ENCODE measurements at regions not wholly inside any gene's neighbourhood (a gene's known extent, or its start where the extent isn't known, plus 50 kb on each side); places are given as distances from the start of the nearest gene placed in this dataset.

DNA sequence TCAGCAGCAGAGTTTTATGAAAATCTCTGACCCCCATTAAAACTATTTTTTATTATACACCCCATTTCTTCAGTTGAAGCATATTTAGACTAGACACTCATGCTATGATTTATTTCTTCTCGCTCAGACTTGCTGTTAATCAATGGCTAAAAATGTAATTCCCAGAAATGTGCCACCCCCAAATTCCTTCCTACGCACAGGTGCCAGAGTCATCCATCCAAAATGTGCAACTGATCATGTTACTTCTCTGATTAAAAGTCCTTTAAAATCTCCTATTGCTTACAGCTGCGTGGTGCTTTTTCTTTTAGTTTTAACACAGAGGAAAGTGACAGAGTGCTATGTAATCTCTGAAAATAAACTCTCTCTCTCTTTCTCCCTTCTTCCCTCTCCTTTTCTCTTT lies 954.4 kb downstream of the NCAM2 start:
- Histone ChIP-seq H3K9me3 (ENCODE audit: control insufficient read depth, low read length) (no peaks in the 10 kb centered on the region), H3K27me3 (replicated peaks; ENCODE audit: control insufficient read depth, insufficient read depth, low read length) (no peaks in the 10 kb centered on the region), H3K4me1 (ENCODE audit: control insufficient read depth, insufficient read depth, low read length) (no peaks in the 10 kb centered on the region), H3K4me3 (ENCODE audit: low read length) (no peak overlapping the region), H3K36me3 (ENCODE audit: control insufficient read depth, insufficient read depth, low read length, severe bottlenecking) (no peaks in the 10 kb centered on the region), H3K9ac (ENCODE audit: low read length) (no peak overlapping the region)
- no peak for DNase-seq (ENCODE audit: low read depth)

DNA sequence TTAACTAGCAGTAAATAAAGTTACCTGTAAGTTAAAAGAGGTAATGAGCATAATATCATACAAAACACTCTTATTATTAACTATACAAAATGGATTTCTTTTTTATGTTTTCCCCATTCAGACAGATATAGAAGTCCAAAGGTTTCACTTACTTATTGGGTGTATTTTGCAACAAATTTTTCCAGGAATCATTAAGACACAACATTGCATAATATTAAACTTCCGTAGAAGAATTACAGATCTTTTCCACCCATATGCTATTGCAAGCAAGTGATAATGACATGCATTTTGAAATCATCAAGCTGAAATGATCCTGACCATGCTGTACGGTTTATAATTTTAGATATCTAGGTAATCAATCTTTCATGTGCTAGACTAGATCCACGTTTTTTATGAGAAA lies 957.0 kb downstream of the NCAM2 start:
- Histone ChIP-seq H3K36me3 (ENCODE audit: control insufficient read depth, insufficient read depth, low read length, severe bottlenecking) (no peaks in the 10 kb centered on the region), H3K4me1 (ENCODE audit: control insufficient read depth, insufficient read depth, low read length) (no peaks in the 10 kb centered on the region), H3K9ac (ENCODE audit: low read length) (no peak overlapping the region), H3K9me3 (ENCODE audit: control insufficient read depth, low read length) (no peaks in the 10 kb centered on the region), H3K4me3 (ENCODE audit: low read length) (no peak overlapping the region), H3K27me3 (replicated peaks; ENCODE audit: control insufficient read depth, insufficient read depth, low read length) (no peaks in the 10 kb centered on the region)
- DNase-seq (ENCODE audit: low read depth), result no peak

DNA sequence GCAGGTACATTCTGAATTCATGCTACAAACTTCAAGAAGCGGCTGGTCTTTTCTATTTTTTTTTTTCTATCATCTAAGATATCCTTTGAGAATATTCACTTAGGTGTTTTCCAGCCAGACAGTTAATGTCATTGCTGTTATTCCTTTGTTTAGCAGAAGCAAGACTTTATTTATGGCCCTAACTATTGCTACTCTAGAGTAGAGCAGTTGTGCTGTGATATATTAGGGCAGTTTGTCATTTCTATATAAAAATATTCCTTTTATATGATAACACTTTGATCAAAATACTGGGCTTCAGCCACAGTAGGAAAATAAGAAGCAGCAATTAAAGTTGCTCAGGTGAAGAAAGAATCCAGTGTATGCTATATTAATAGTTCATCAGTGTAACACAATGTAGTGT lies 959.3 kb downstream of the NCAM2 start:
- Histone ChIP-seq H3K9ac (ENCODE audit: low read length) (no peak overlapping the region), H3K27me3 (replicated peaks; ENCODE audit: control insufficient read depth, insufficient read depth, low read length) (no peaks in the 10 kb centered on the region), H3K36me3 (ENCODE audit: control insufficient read depth, insufficient read depth, low read length, severe bottlenecking) (no peaks in the 10 kb centered on the region), H3K4me1 (ENCODE audit: control insufficient read depth, insufficient read depth, low read length) (no peaks in the 10 kb centered on the region), H3K4me3 (ENCODE audit: low read length) (no peak overlapping the region), H3K9me3 (ENCODE audit: control insufficient read depth, low read length) (no peaks in the 10 kb centered on the region)
- DNase-seq (ENCODE audit: low read depth), result no peak

DNA sequence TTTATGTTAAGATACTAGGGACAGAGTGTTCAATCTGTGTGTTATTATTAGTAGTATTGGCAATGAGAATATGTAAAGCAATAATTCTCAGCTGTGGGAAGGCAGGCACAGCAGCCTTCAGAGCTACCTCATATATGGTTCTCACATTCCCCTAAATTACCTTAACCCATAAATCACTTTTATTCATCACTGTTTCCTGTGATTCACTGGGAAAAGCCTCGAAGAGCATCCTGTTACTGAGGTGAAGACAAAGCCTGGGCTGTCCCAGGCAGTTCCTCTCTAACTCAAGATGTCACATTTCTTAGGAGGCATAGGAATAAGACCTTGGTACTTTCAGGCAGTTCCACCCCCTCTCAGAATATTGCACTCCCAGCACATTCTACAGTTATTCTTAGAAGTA lies 965.7 kb downstream of the NCAM2 start:
- H3K36me3 ChIP-seq (ENCODE audit: control insufficient read depth, insufficient read depth, low read length, severe bottlenecking), result no peaks in the 10 kb centered on the region

DNA sequence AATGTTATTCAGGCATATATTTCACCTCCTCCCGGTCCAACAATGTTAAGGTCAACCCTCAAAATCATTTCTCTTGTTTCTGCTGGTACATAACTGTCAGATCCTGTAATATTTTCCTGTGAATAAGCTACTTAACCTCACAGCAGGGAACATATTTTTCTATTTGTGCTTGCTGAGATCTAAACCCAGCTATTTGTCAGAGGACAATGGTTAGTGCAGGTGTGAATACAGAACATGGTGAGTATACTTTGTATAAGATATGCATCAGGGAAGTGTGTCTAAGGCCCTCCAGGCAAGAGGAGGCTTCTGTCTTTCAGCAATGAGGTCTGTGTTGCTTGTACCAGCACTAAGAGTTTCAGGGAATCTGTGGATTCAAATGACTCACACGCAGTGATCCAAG lies 970.6 kb downstream of the NCAM2 start:
- H3K4me3 ChIP-seq (ENCODE audit: low read length), result no peak overlapping the region

More for the DNA sequence above, 965.7 kb downstream of the NCAM2 start:
- H3K27me3 ChIP-seq (replicated peaks; ENCODE audit: control insufficient read depth, insufficient read depth, low read length), result no peaks in the 10 kb centered on the region
- no peak overlapping the region for H3K4me3 ChIP-seq (ENCODE audit: low read length)
- no peak for DNase-seq (ENCODE audit: low read depth)
- no peak overlapping the region for H3K9ac ChIP-seq (ENCODE audit: low read length)
- peaks cover 7% of the 10 kb centered on the region for H3K9me3 ChIP-seq (ENCODE audit: control insufficient read depth, low read length)
- no peaks in the 10 kb centered on the region for H3K4me1 ChIP-seq (ENCODE audit: control insufficient read depth, insufficient read depth, low read length)

DNA sequence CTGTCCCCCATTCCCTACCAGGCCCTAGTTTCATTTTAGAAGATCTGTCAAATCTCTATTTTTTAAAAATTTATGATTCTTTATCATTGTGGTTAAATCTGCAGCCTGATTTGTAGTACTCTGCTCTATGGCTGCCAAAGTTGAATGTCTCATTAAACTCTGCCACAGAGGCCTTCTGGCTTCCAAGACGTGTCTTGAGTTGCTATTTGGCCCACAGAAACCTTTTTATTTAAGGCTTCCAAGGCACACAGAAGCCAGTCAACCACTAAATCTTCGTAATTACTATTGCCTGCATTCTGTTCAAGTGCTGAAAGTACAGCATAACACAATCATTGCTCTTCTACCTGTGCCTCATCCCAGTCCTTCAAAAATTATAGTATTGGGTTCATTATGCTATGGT lies 971.0 kb downstream of the NCAM2 start:
- no peak for DNase-seq (ENCODE audit: low read depth)
- H3K36me3 ChIP-seq (ENCODE audit: control insufficient read depth, insufficient read depth, low read length, severe bottlenecking), result no peaks in the 10 kb centered on the region
- H3K9ac ChIP-seq (ENCODE audit: low read length), result no peak overlapping the region
- no peaks in the 10 kb centered on the region for H3K27me3 ChIP-seq (replicated peaks; ENCODE audit: control insufficient read depth, insufficient read depth, low read length)
- H3K4me3 ChIP-seq (ENCODE audit: low read length), result no peak overlapping the region
- H3K9me3 ChIP-seq (ENCODE audit: control insufficient read depth, low read length), result peaks cover under 1% of the 10 kb centered on the region
- H3K4me1 ChIP-seq (ENCODE audit: control insufficient read depth, insufficient read depth, low read length), result no peaks in the 10 kb centered on the region

More for the DNA sequence above, 970.6 kb downstream of the NCAM2 start:
- Histone ChIP-seq H3K27me3 (replicated peaks; ENCODE audit: control insufficient read depth, insufficient read depth, low read length) (no peaks in the 10 kb centered on the region), H3K9ac (ENCODE audit: low read length) (no peak overlapping the region), H3K4me1 (ENCODE audit: control insufficient read depth, insufficient read depth, low read length) (no peaks in the 10 kb centered on the region), H3K36me3 (ENCODE audit: control insufficient read depth, insufficient read depth, low read length, severe bottlenecking) (no peaks in the 10 kb centered on the region), H3K9me3 (ENCODE audit: control insufficient read depth, low read length) (peaks cover 5% of the 10 kb centered on the region)
- DNase-seq (ENCODE audit: low read depth), result no peak

DNA sequence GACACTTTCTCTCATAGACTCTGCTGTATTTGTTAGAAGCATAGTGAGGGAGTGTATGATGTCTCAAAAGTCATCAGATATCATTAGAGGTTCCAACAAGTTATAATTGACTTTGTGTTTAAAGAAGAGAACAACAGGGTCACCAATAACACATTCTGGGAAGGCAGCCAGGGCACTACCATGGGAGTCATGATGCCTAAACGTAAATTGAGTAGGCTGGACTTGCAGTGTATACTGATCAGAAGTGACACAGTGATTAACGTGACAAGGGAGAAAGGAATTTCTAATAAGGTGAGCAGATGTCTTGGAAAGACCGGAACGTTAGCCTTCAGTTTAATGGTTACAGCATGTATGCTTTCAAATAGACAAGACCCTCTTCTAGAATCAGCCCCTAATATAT lies 973.2 kb downstream of the NCAM2 start:
- H3K9ac ChIP-seq (ENCODE audit: low read length), result no peak overlapping the region
- H3K27me3 ChIP-seq (replicated peaks; ENCODE audit: control insufficient read depth, insufficient read depth, low read length), result no peaks in the 10 kb centered on the region
- no peaks in the 10 kb centered on the region for H3K4me1 ChIP-seq (ENCODE audit: control insufficient read depth, insufficient read depth, low read length)
- DNase-seq (ENCODE audit: low read depth), result peak; percentile 6
- no peak overlapping the region for H3K4me3 ChIP-seq (ENCODE audit: low read length)
- no peaks in the 10 kb centered on the region for H3K36me3 ChIP-seq (ENCODE audit: control insufficient read depth, insufficient read depth, low read length, severe bottlenecking)
- no peaks in the 10 kb centered on the region for H3K9me3 ChIP-seq (ENCODE audit: control insufficient read depth, low read length)

DNA sequence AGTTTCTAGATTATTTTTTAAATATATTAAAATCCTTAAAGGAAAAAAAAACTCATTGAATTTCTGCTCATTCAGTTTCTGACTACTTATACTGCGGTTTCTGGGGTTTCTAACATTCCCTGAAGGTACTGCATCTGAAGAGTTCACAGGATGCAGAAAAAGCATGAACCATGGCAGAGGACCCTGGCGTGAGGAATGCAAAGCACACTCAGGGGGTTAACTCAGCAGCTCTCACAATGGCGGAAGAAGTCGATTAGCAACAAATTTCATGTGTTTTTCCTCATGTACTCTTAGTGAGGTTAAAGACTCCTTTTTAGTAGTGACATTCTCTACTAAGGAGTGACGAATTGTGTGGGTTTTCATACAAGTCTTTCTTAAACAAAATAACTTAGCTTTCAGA lies 975.6 kb downstream of the NCAM2 start:
- Histone ChIP-seq H3K9ac (ENCODE audit: low read length) (no peak overlapping the region), H3K36me3 (ENCODE audit: control insufficient read depth, insufficient read depth, low read length, severe bottlenecking) (no peaks in the 10 kb centered on the region), H3K27me3 (replicated peaks; ENCODE audit: control insufficient read depth, insufficient read depth, low read length) (no peaks in the 10 kb centered on the region), H3K9me3 (ENCODE audit: control insufficient read depth, low read length) (no peaks in the 10 kb centered on the region), H3K4me3 (ENCODE audit: low read length) (no peak overlapping the region), H3K4me1 (ENCODE audit: control insufficient read depth, insufficient read depth, low read length) (no peaks in the 10 kb centered on the region)
- DNase-seq (ENCODE audit: low read depth), result no peak

DNA sequence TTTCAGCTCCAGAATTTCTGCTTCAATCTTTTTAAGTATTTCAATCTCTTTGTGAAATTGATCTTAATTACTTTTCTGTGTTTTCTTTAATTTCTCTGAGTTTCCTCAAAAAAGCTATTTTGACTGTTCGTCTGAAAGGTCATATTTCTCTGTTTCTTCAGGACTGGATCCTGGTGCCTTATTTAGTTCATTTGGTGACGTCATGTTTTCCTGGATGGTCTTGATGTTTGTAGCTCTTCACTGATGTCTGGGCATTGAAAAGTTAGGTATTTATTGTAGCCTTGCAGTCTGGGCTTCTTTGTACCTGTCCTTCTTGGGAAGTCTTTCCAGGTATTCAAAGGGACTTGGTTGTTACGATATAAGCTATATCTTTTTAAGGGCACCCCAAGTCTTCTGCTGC lies 998.7 kb downstream of the NCAM2 start:
- Histone ChIP-seq H3K4me1 (ENCODE audit: control insufficient read depth, insufficient read depth, low read length) (no peaks in the 10 kb centered on the region), H3K9ac (ENCODE audit: low read length) (no peak overlapping the region), H3K36me3 (ENCODE audit: control insufficient read depth, insufficient read depth, low read length, severe bottlenecking) (no peaks in the 10 kb centered on the region), H3K4me3 (ENCODE audit: low read length) (no peak overlapping the region), H3K27me3 (replicated peaks; ENCODE audit: control insufficient read depth, insufficient read depth, low read length) (no peaks in the 10 kb centered on the region), H3K9me3 (ENCODE audit: control insufficient read depth, low read length) (no peaks in the 10 kb centered on the region)
- no peak for DNase-seq (ENCODE audit: low read depth)

DNA sequence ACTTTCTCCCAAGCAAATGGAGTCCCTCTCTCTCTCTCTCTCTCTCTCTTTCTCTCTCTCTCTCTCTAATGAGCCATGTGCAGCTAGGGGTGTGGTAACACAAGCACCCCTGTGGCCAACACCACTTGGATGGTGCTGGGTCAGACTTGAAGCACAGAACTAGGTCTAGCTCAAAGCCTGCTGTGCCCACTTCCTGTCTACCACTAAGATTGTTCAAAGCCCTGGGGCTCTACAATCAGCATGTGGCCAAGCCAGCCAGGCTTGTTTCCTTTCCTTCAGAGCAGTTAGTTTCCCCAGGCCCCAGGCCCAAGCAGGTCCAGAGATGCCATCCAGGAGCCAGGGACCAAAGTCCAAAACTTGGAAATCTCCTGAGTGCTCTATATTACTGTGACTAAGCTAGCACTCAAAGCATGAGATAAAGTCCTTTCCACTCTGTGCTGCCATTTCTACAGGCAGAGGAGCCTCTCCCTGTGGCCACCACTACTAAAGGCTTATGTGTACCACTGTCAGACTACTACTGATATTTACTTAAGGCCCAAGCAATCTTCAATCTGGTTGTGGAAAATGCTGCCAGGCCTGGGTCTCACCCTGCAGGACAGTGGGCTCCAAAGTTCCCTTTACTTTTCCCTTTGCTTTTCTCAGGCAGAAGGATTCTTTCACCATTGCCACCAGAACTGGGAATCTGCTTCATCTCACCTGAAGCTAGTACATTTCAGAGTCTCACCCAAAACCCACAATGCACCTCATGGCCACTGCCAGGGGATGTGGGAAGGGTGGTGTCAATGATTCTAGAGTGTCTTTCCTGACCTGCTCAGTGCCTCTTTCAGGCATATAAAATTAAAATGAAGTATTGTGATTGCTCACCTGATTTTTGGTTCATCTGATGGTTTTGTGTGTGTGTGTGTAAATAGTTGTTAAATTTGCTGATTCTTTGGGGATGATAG lies 999.5 kb downstream of the NCAM2 start:
- no peak for DNase-seq (ENCODE audit: low read depth)
- Histone ChIP-seq H3K36me3 (ENCODE audit: control insufficient read depth, insufficient read depth, low read length, severe bottlenecking) (no peaks in the 10 kb centered on the region), H3K9me3 (ENCODE audit: control insufficient read depth, low read length) (no peaks in the 10 kb centered on the region), H3K4me1 (ENCODE audit: control insufficient read depth, insufficient read depth, low read length) (no peaks in the 10 kb centered on the region), H3K9ac (ENCODE audit: low read length) (no peak overlapping the region), H3K4me3 (ENCODE audit: low read length) (no peak overlapping the region), H3K27me3 (replicated peaks; ENCODE audit: control insufficient read depth, insufficient read depth, low read length) (no peaks in the 10 kb centered on the region)

DNA sequence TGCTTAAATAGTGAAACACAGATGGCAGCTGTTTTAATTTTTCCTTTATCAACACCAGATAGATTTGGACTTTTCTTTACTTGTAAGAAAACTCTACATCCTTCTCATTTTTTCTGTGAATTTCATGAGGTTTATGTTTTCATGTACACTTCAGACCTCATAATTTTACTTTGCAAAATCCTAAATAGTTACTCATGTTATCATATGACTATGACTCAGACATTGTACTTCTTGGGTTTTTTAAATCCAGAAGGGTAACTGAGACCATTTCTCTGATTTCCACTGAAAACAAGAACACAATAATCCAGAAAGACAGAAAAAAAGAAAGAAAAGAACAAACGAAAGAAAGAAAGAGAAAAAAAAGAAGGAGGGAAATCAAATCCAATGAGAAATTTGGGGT lies 1021.6 kb downstream of the NCAM2 start:
- Histone ChIP-seq H3K36me3 (ENCODE audit: control insufficient read depth, insufficient read depth, low read length, severe bottlenecking) (no peaks in the 10 kb centered on the region), H3K27me3 (replicated peaks; ENCODE audit: control insufficient read depth, insufficient read depth, low read length) (no peaks in the 10 kb centered on the region), H3K4me1 (ENCODE audit: control insufficient read depth, insufficient read depth, low read length) (no peaks in the 10 kb centered on the region), H3K9me3 (ENCODE audit: control insufficient read depth, low read length) (peaks cover 16% of the 10 kb centered on the region), H3K9ac (ENCODE audit: low read length) (no peak overlapping the region), H3K4me3 (ENCODE audit: low read length) (no peak overlapping the region)
- DNase-seq (ENCODE audit: low read depth), result peak; percentile 60

DNA sequence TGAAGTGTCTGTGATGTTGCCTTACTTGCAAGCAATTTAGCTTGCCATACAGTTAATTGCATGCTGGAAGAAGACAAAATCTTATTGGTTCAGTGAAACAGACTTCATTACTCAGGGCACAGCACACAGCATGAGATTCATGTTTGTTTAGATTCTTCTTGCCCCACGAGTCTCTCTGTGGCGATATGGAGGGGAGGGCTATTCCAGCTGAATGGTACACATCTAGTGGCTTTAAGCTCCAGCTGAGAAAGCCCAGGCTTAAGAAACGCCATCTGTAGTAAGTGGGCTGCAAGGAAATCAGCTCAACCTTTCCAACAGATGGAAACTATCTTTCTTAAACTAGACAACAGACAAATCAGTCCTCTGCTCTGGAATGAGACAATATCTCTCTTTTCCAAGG lies 1022.0 kb downstream of the NCAM2 start:
- H3K36me3 ChIP-seq (ENCODE audit: control insufficient read depth, insufficient read depth, low read length, severe bottlenecking), result no peaks in the 10 kb centered on the region
- no peaks in the 10 kb centered on the region for H3K27me3 ChIP-seq (replicated peaks; ENCODE audit: control insufficient read depth, insufficient read depth, low read length)
- no peak overlapping the region for H3K9ac ChIP-seq (ENCODE audit: low read length)
- peaks cover 15% of the 10 kb centered on the region for H3K9me3 ChIP-seq (ENCODE audit: control insufficient read depth, low read length)
- no peak overlapping the region for H3K4me3 ChIP-seq (ENCODE audit: low read length)
- H3K4me1 ChIP-seq (ENCODE audit: control insufficient read depth, insufficient read depth, low read length), result no peaks in the 10 kb centered on the region
- peak; percentile 3 for DNase-seq (ENCODE audit: low read depth)
